HG02852 (cell line): ENCODE measurements at regions not wholly inside any gene's neighbourhood (a gene's known extent, or its start where the extent isn't known, plus 50 kb on each side); places are given as distances from the start of the nearest gene placed in this dataset.

Source experiments
- ATAC-seq: cut with Tn5 transposase; IDR thresholded peaks from one replicate; pipeline ENCODE4 v1.9.1; 2021; ENCODE audit warnings: mild to moderate bottlenecking, moderate library complexity; ENCODE audit not compliant: unreplicated experiment

GRCh38 chr4:34732176-34732950, 1512.0 kb downstream of the ARAP2 start:
- no peak for ATAC-seq

GRCh38 chr4:34733185-34733941, 1511.0 kb downstream of the ARAP2 start:
- ATAC-seq, result no peak

- no peak for ATAC-seq
Observed at GRCh38 chr4:34766935-34767334, 1477.4 kb downstream of the ARAP2 start.

GRCh38 chr4:34767407-34767806, 1476.9 kb downstream of the ARAP2 start:
- ATAC-seq, result no peak

- ATAC-seq, result no peak
Observed at GRCh38 chr4:34771632-34772031, 1472.7 kb downstream of the ARAP2 start.

GRCh38 chr4:34790131-34790530, 1454.2 kb downstream of the ARAP2 start:
- ATAC-seq, result no peak

- no peak for ATAC-seq
Observed at GRCh38 chr4:34791209-34791608, 1453.1 kb downstream of the ARAP2 start.

- no peak for ATAC-seq
Observed at GRCh38 chr4:34800953-34801352, 1443.4 kb downstream of the ARAP2 start.

GRCh38 chr4:34814266-34814665, 1430.0 kb downstream of the ARAP2 start:
- ATAC-seq, result no peak

- ATAC-seq, result no peak
Observed at GRCh38 chr4:34824515-34824914, 1419.8 kb downstream of the ARAP2 start.

- no peak for ATAC-seq
Observed at GRCh38 chr4:34826660-34827059, 1417.7 kb downstream of the ARAP2 start.

GRCh38 chr4:34845926-34846325, 1398.4 kb downstream of the ARAP2 start:
- ATAC-seq, result no peak

- ATAC-seq, result no peak
Observed at GRCh38 chr4:34850421-34850820, 1393.9 kb downstream of the ARAP2 start.

GRCh38 chr4:34850968-34851367, 1393.3 kb downstream of the ARAP2 start:
- no peak for ATAC-seq

GRCh38 chr4:34851411-34851810, 1392.9 kb downstream of the ARAP2 start:
- ATAC-seq, result no peak

GRCh38 chr4:34854451-34854850, 1389.9 kb downstream of the ARAP2 start:
- ATAC-seq, result no peak

GRCh38 chr4:34861666-34862065, 1382.6 kb downstream of the ARAP2 start:
- no peak for ATAC-seq

GRCh38 chr4:34878961-34879360, 1365.4 kb downstream of the ARAP2 start:
- no peak for ATAC-seq

GRCh38 chr4:34880246-34880645, 1364.1 kb downstream of the ARAP2 start:
- ATAC-seq, result no peak

- ATAC-seq, result no peak
Observed at GRCh38 chr4:34891892-34892291, 1352.4 kb downstream of the ARAP2 start.

GRCh38 chr4:34893382-34893781, 1350.9 kb downstream of the ARAP2 start:
- no peak for ATAC-seq

- ATAC-seq, result no peak
Observed at GRCh38 chr4:34920032-34920431, 1324.3 kb downstream of the ARAP2 start.
